Gastroesophageal sphincter (tissue), 3 donors: ENCODE measurements at regions not wholly inside any gene's neighbourhood (a gene's known extent, or its start where the extent isn't known, plus 50 kb on each side); places are given as distances from the start of the nearest gene placed in this dataset.

ENCODE experiments used
- CTCF ChIP-seq, 4 experiments: fragments of 200-600 bp in 2 of 4; fragments of 450-650 bp in 2 of 4; sonication (generic) in 1 of 4; IDR thresholded peaks; one replicate each; pipeline ENCODE4 v1.5.1; 2017 to 2019; ENCODE audit warnings: antibody characterized with exemption in 4 of 4, mild to moderate bottlenecking in 2 of 4, moderate library complexity in 2 of 4
- POLR2A ChIP-seq, 2 donors: fragments of 450-650 bp; IDR thresholded peaks; one replicate each; pipeline ENCODE4 v1.6.1; 2017; ENCODE audit warnings: antibody characterized with exemption in 2 of 2, mild to moderate bottlenecking in 2 of 2, moderate library complexity in 1 of 2

GRCh38 chr14:87465770-87466169 is 527.2 kb downstream of the GALC start:
- TF ChIP-seq CTCF (IDR thresholded peaks at IDR 0.05) (no peak), POLR2A (IDR thresholded peaks at IDR 0.05) (no peak)
